ENCODE measurements at regions not wholly inside any gene's neighbourhood (a gene's known extent, or its start where the extent isn't known, plus 50 kb on each side); places are given as distances from the start of the nearest gene placed in this dataset.
"Not testable (repeated sequence)": the region's sequence is repeated elsewhere in the genome, so short reads cannot be mapped to it uniquely, and the experiment has no call there.

DNA sequence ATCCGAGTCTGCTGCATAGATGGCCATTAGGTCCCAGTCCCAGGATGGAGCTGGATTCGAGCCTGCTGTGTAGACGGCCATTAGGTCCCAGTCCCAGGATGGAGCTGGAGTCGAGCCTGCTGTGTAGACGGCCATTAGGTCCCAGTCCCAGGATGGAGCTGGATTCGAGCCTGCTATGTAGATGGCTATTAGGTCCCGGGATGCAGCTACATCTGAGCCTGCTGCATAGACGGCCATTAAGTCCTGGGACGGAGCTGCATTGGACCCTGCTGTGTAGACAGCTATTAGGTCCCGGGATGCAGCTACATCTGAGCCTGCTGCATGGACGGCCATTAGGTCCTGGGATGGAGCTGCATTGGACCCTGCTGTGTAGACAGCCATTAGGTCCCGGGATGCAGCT is 112.2 kb upstream of the PPP2R3B start:
- H3K4me1 ChIP-seq (ENCODE audit: control insufficient read depth, insufficient read depth, low read length); H3K27me3 ChIP-seq (ENCODE audit: control insufficient read depth, insufficient read depth, low read length); DNase-seq; H3K4me3 ChIP-seq (ENCODE audit: low read length); H3K27ac ChIP-seq (ENCODE audit: low read length); H3K36me3 ChIP-seq (ENCODE audit: control insufficient read depth, insufficient read depth, low read length): not testable (repeated sequence)
- no CpG with 5 or more reads among the region's 12 CpGs for WGBS (ENCODE audit: insufficient coverage, low lambda C conversion rate)
- peaks cover 16% of the 10 kb centered on the region for H3K9me3 ChIP-seq (ENCODE audit: control insufficient read depth, low read depth, low read length)

DNA sequence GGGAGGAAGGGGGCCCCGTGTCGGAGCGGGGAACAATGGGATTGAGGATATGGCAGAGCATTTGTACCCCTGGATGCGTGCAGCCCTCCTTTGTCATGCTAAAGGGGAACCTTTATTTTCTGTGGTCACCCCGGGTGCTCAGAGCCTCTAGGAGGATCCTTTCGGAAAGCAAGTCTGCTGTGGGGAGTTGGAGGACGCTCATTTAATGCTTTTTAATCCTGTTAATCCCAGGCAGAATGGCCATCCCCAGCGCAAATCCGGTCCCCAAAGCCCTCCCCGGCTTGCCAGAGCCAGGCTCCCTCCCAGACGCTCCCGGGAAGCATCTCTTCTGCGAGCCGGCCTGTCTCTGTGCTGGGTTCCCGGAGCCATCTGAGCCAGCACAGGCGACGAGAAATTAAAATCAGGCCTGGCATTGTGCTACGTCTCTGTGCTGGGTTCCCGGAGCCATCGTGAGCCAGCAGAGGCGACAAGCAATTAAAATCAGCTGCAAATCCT is 113.2 kb upstream of the PPP2R3B start:
- 0% methylated on average over 2 of the region's 21 CpGs for WGBS (ENCODE audit: insufficient coverage, low lambda C conversion rate)
- no peak for DNase-seq
- H3K4me3 ChIP-seq (ENCODE audit: low read length), result no peak overlapping the region
- H3K4me1 ChIP-seq (ENCODE audit: control insufficient read depth, insufficient read depth, low read length), result no peaks in the 10 kb centered on the region
- peaks cover 10% of the 10 kb centered on the region for H3K27me3 ChIP-seq (ENCODE audit: control insufficient read depth, insufficient read depth, low read length)
- no peak overlapping the region for H3K27ac ChIP-seq (ENCODE audit: low read length)
- H3K9me3 ChIP-seq (ENCODE audit: control insufficient read depth, low read depth, low read length), result peaks cover 16% of the 10 kb centered on the region
- no peaks in the 10 kb centered on the region for H3K36me3 ChIP-seq (ENCODE audit: control insufficient read depth, insufficient read depth, low read length)

DNA sequence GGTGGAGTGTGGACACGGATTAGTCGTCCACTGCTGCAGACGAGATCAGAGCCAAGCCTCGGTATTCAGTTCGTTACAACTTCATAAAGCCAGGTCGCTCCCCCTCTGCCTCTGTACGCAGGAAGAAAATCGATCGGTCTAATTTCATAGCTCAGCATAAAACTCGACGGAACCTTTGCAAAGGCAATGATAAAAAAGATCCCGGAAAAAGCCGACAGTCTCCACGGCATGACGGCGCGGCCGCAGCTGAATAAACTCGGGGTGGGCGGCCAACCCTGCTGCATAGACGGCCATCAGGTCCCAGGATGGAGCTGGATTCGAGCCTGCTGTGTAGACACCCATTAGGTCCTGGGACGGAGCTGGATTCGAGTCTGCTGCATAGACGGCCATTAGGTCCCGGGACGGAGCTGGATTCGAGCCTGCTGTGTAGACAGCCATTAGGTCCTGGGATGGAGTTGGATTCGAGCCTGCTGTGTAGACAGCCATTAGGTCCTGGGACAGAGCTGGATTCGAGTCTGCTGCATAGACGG is 113.8 kb upstream of the PPP2R3B start:
- Histone ChIP-seq H3K36me3 (ENCODE audit: control insufficient read depth, insufficient read depth, low read length) (no peaks in the 10 kb centered on the region), H3K27me3 (ENCODE audit: control insufficient read depth, insufficient read depth, low read length) (peaks cover 10% of the 10 kb centered on the region), H3K4me3 (ENCODE audit: low read length) (no peak overlapping the region), H3K4me1 (ENCODE audit: control insufficient read depth, insufficient read depth, low read length) (no peaks in the 10 kb centered on the region), H3K27ac (ENCODE audit: low read length) (no peak overlapping the region), H3K9me3 (ENCODE audit: control insufficient read depth, low read depth, low read length) (peaks cover 16% of the 10 kb centered on the region)
- DNase-seq, result no peak
- 83% methylated on average over 3 of the region's 31 CpGs for WGBS (ENCODE audit: insufficient coverage, low lambda C conversion rate)

DNA sequence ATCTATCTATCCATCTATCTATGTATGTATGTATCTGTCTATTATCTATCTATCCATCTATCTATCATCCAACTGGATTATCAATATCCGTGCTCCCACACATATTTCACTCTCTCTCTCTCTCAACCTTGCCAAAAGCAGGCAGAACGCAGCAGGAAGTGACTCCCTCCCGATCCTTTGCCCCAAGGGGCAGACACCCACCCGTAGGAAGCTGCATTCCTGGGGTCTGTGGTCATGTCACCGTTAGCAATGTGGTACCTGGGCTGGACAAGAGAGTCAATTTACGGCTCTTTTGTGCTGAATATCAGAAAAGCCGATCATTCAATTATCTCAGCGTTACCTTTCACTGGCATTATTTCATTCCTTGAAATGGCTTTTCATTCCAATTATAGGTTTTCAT is 119.6 kb upstream of the PPP2R3B start:
- 88% methylated on average over 3 of the region's 8 CpGs for WGBS (ENCODE audit: insufficient coverage, low lambda C conversion rate)
- no peaks in the 10 kb centered on the region for H3K36me3 ChIP-seq (ENCODE audit: control insufficient read depth, insufficient read depth, low read length)
- peaks cover 11% of the 10 kb centered on the region for H3K9me3 ChIP-seq (ENCODE audit: control insufficient read depth, low read depth, low read length)
- DNase-seq, result no peak
- H3K27me3 ChIP-seq (ENCODE audit: control insufficient read depth, insufficient read depth, low read length), result no peaks in the 10 kb centered on the region
- H3K27ac ChIP-seq (ENCODE audit: low read length), result no peak overlapping the region
- H3K4me3 ChIP-seq (ENCODE audit: low read length), result no peak overlapping the region
- no peaks in the 10 kb centered on the region for H3K4me1 ChIP-seq (ENCODE audit: control insufficient read depth, insufficient read depth, low read length)

DNA sequence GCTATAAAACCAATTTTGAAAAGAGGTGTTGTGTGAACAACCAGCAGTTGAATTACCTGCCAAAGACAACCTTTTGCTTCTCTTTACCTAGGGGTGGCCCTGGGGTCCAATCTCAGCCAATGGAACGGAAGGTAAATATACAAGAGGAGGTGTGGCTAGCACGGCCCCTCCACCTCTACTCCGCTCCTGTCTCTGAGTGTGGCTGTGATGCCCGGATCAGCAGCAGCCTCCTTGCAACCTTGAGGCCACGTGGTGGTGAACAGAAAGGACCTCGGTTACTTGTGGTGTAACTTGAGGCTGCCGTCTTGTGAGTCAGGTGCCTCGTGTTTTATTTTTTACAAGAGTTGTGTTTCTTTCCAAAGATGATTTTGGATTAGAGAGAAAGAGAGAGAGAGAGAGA is 121.5 kb upstream of the PPP2R3B start:
- no peak overlapping the region for H3K27ac ChIP-seq (ENCODE audit: low read length)
- H3K36me3 ChIP-seq (ENCODE audit: control insufficient read depth, insufficient read depth, low read length), result no peaks in the 10 kb centered on the region
- WGBS (ENCODE audit: insufficient coverage, low lambda C conversion rate), result no CpG with 5 or more reads among the region's 8 CpGs
- H3K4me1 ChIP-seq (ENCODE audit: control insufficient read depth, insufficient read depth, low read length), result no peaks in the 10 kb centered on the region
- DNase-seq, result no peak
- H3K9me3 ChIP-seq (ENCODE audit: control insufficient read depth, low read depth, low read length), result no peaks in the 10 kb centered on the region
- no peaks in the 10 kb centered on the region for H3K27me3 ChIP-seq (ENCODE audit: control insufficient read depth, insufficient read depth, low read length)
- no peak overlapping the region for H3K4me3 ChIP-seq (ENCODE audit: low read length)

DNA sequence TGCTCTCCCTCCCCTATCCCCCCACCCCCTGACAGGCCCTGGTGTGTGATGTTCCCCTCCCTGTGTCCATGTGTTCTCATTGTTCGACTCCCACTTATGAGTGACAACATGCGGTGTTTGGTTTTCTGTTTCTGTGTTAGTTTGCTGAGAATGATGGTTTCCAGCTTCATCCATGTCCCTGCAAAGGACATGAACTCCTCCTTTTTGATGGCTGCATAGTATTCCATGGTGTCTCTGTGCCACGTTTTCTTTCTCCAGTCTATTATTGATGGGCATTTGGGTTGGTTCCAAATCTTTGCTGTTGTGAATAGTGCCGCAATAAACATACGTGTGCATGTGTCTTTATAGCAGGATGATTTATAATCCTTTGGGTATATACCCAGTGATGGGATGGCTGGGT is 121.8 kb upstream of the SHOX start:
- H3K27me3 ChIP-seq (ENCODE audit: control insufficient read depth, insufficient read depth, low read length); DNase-seq; H3K36me3 ChIP-seq (ENCODE audit: control insufficient read depth, insufficient read depth, low read length); H3K4me1 ChIP-seq (ENCODE audit: control insufficient read depth, insufficient read depth, low read length); H3K9me3 ChIP-seq (ENCODE audit: control insufficient read depth, low read depth, low read length); H3K4me3 ChIP-seq (ENCODE audit: low read length); H3K27ac ChIP-seq (ENCODE audit: low read length): not testable (repeated sequence)
- WGBS (ENCODE audit: insufficient coverage, low lambda C conversion rate), result no CpG with 5 or more reads among the region's 5 CpGs

DNA sequence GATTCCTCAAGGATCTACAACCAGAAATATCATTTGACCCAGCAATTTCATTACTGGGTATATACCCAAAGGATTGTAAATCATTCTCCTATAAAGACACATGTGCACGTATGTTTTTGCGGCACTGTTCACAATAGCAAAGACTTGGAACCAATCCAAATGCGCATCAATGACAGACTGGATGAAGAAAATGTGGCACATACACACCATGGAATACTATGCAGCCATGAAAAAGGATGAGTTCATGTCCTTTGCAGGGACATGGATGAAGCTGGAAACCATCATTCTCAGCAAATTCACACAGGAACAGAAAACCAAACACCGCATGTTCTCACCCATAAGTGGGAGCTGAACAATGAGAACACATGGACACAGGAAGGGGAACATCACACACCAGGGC is 119.5 kb upstream of the SHOX start:
- H3K36me3 ChIP-seq (ENCODE audit: control insufficient read depth, insufficient read depth, low read length); H3K9me3 ChIP-seq (ENCODE audit: control insufficient read depth, low read depth, low read length); DNase-seq; H3K4me1 ChIP-seq (ENCODE audit: control insufficient read depth, insufficient read depth, low read length); H3K27me3 ChIP-seq (ENCODE audit: control insufficient read depth, insufficient read depth, low read length); H3K4me3 ChIP-seq (ENCODE audit: low read length); H3K27ac ChIP-seq (ENCODE audit: low read length): not testable (repeated sequence)
- WGBS (ENCODE audit: insufficient coverage, low lambda C conversion rate), result no CpG with 5 or more reads among the region's 4 CpGs

DNA sequence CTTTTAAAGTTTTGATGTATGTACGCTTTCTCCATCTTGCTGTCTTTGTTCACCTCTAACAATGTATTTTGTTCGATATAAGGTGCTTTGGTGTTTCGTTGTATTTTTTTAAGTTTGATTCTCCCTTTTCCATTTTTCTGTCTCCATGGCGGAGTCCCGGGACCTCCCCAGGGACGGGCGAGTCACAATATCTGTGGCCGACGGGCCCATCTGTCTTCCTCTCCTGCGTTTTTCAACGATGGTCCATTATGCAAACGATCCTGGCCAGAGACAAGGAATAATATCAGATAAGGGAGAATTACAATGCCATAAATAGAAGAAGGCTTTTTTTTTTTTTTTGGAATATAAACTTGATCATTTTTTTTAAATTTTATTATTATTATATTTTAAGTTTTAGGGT is 112.3 kb upstream of the SHOX start:
- Histone ChIP-seq H3K27me3 (ENCODE audit: control insufficient read depth, insufficient read depth, low read length) (no peaks in the 10 kb centered on the region), H3K9me3 (ENCODE audit: control insufficient read depth, low read depth, low read length) (no peaks in the 10 kb centered on the region), H3K27ac (ENCODE audit: low read length) (no peak overlapping the region), H3K36me3 (ENCODE audit: control insufficient read depth, insufficient read depth, low read length) (no peaks in the 10 kb centered on the region), H3K4me3 (ENCODE audit: low read length) (no peak overlapping the region), H3K4me1 (ENCODE audit: control insufficient read depth, insufficient read depth, low read length) (no peaks in the 10 kb centered on the region)
- no peak for DNase-seq
- WGBS (ENCODE audit: insufficient coverage, low lambda C conversion rate), result 73% methylated on average over 8 of the region's 12 CpGs

DNA sequence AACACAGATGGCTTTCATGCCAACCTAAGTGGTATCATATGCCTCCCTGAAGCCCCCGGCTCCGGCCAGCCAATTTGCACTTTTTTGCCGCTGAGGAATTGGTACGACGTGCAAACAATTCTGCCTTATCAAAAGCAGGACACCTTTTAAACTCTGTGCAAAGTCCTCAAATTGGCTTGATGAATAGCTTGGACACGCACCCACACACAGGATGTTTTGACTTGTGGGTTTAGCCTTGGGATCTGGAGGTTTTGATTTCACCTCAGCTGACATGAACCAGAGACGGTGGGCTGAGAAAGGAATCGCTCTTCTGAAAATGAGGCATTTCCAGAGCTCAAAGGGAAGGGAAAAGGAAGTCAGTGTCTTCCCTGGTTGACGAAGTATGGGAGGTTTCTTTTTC is 110.8 kb upstream of the SHOX start:
- no CpG with 5 or more reads among the region's 9 CpGs for WGBS (ENCODE audit: insufficient coverage, low lambda C conversion rate)
- no peaks in the 10 kb centered on the region for H3K4me1 ChIP-seq (ENCODE audit: control insufficient read depth, insufficient read depth, low read length)
- no peak overlapping the region for H3K4me3 ChIP-seq (ENCODE audit: low read length)
- H3K9me3 ChIP-seq (ENCODE audit: control insufficient read depth, low read depth, low read length), result no peaks in the 10 kb centered on the region
- DNase-seq, result no peak
- H3K27ac ChIP-seq (ENCODE audit: low read length), result no peak overlapping the region
- H3K27me3 ChIP-seq (ENCODE audit: control insufficient read depth, insufficient read depth, low read length), result no peaks in the 10 kb centered on the region
- no peaks in the 10 kb centered on the region for H3K36me3 ChIP-seq (ENCODE audit: control insufficient read depth, insufficient read depth, low read length)

DNA sequence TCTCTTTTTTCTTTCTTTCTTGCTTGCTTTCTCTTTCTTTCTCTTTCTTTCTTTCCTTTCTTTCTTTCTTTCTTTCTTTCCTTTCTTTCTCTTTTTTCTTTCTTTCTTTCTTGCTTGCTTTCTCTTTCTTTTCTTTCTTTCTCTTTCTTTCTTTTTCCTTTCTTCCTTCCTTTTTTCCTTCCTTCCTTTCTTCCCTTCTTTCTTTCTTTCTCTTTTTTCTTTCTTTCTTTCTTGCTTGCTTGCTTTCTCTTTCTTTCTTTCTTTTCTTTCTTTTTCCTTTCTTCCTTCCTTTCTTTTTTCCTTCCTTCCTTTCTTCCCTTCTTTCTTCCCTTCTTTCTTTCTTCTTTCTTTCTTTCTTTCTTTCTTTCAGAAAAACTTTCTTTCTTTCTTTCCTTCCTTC is 108.1 kb upstream of the SHOX start:
- Histone ChIP-seq H3K36me3 (ENCODE audit: control insufficient read depth, insufficient read depth, low read length) (no peaks in the 10 kb centered on the region), H3K9me3 (ENCODE audit: control insufficient read depth, low read depth, low read length) (no peaks in the 10 kb centered on the region), H3K4me3 (ENCODE audit: low read length) (no peak overlapping the region), H3K27me3 (ENCODE audit: control insufficient read depth, insufficient read depth, low read length) (no peaks in the 10 kb centered on the region), H3K27ac (ENCODE audit: low read length) (no peak overlapping the region), H3K4me1 (ENCODE audit: control insufficient read depth, insufficient read depth, low read length) (no peaks in the 10 kb centered on the region)
- no peak for DNase-seq

DNA sequence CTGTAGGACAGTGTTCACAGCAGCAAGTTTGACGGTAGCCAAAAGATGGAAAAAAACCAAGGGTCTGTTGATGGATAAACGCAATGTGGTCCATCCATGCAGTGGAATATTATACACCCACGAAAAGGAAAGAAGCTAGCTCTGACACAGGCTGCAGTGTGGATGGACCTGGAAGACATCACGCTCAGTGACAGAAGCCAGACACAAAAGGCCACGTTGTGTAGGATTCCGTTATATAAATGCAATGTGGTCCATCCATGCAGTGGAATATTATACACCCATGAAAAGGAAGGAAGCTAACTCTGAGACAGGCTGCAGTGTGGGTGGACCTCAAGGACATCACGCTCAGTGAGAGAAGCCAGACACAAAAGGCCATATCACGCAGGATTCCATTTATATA is 105.5 kb upstream of the SHOX start:
- Histone ChIP-seq H3K27ac (ENCODE audit: low read length) (no peak overlapping the region), H3K4me1 (ENCODE audit: control insufficient read depth, insufficient read depth, low read length) (no peaks in the 10 kb centered on the region), H3K4me3 (ENCODE audit: low read length) (no peak overlapping the region), H3K27me3 (ENCODE audit: control insufficient read depth, insufficient read depth, low read length) (no peaks in the 10 kb centered on the region), H3K9me3 (ENCODE audit: control insufficient read depth, low read depth, low read length) (peaks cover 6% of the 10 kb centered on the region), H3K36me3 (ENCODE audit: control insufficient read depth, insufficient read depth, low read length) (no peaks in the 10 kb centered on the region)
- 100% methylated on average over 2 of the region's 8 CpGs for WGBS (ENCODE audit: insufficient coverage, low lambda C conversion rate)
- no peak for DNase-seq

All from large intestine (tissue), 3 donors.